ENCODE measurements at regions not wholly inside any gene's neighbourhood (a gene's known extent, or its start where the extent isn't known, plus 50 kb on each side); places are given as distances from the start of the nearest gene placed in this dataset.
A peak's percentile ranks its signal among the peaks of the same experiment; 100 is the strongest.
"Not testable (repeated sequence)": the region's sequence is repeated elsewhere in the genome, so short reads cannot be mapped to it uniquely, and the experiment has no call there.

GRCh38 chr17:77083531-77083930 lies 57.2 kb upstream of the SEC14L1 start:
- Histone ChIP-seq H3K27me3 (ENCODE audit: control insufficient read depth, insufficient read depth, low read length, poor library complexity, severe bottlenecking) (no peaks in the 10 kb centered on the region), H3K9me3 (ENCODE audit: control insufficient read depth, low read length) (no peaks in the 10 kb centered on the region), H3K27ac (ENCODE audit: insufficient read depth, low read depth, low read length, poor library complexity, severe bottlenecking) (no peak overlapping the region), H3K36me3 (ENCODE audit: control insufficient read depth, insufficient read depth, low read length) (no peaks in the 10 kb centered on the region), H3K4me1 (ENCODE audit: control insufficient read depth, insufficient read depth, low read length) (no peaks in the 10 kb centered on the region), H3K4me3 (ENCODE audit: insufficient read depth, low read depth, low read length) (no peak overlapping the region)
- WGBS, 2 experiments: 85 to 87% methylated on average over 5 of the region's 5 CpGs

- WGBS, 2 experiments: 91 to 92% methylated on average over 8 of the region's 8 CpGs
- Histone ChIP-seq H3K4me3 (ENCODE audit: insufficient read depth, low read depth, low read length) (no peak overlapping the region), H3K27ac (ENCODE audit: insufficient read depth, low read depth, low read length, poor library complexity, severe bottlenecking) (no peak overlapping the region), H3K36me3 (ENCODE audit: control insufficient read depth, insufficient read depth, low read length) (no peaks in the 10 kb centered on the region), H3K4me1 (ENCODE audit: control insufficient read depth, insufficient read depth, low read length) (no peaks in the 10 kb centered on the region), H3K27me3 (ENCODE audit: control insufficient read depth, insufficient read depth, low read length, poor library complexity, severe bottlenecking) (no peaks in the 10 kb centered on the region), H3K9me3 (ENCODE audit: control insufficient read depth, low read length) (no peaks in the 10 kb centered on the region)
Measured at GRCh38 chr17:77085926-77086432, 54.8 kb upstream of the SEC14L1 start.

GRCh38 chr17:77086433-77087010 lies 54.2 kb upstream of the SEC14L1 start:
- H3K4me1 ChIP-seq (ENCODE audit: control insufficient read depth, insufficient read depth, low read length): no peaks in the 10 kb centered on the region
- 31 to 32% methylated on average over 11 of the region's 11 CpGs for WGBS, 2 experiments
- no peak overlapping the region for H3K4me3 ChIP-seq (ENCODE audit: insufficient read depth, low read depth, low read length)
- H3K27me3 ChIP-seq (ENCODE audit: control insufficient read depth, insufficient read depth, low read length, poor library complexity, severe bottlenecking): no peaks in the 10 kb centered on the region
- H3K9me3 ChIP-seq (ENCODE audit: control insufficient read depth, low read length): no peaks in the 10 kb centered on the region
- H3K36me3 ChIP-seq (ENCODE audit: control insufficient read depth, insufficient read depth, low read length): no peaks in the 10 kb centered on the region
- no peak overlapping the region for H3K27ac ChIP-seq (ENCODE audit: insufficient read depth, low read depth, low read length, poor library complexity, severe bottlenecking)

- Histone ChIP-seq H3K27me3 (ENCODE audit: control insufficient read depth, insufficient read depth, low read length, poor library complexity, severe bottlenecking) (no peaks in the 10 kb centered on the region), H3K27ac (ENCODE audit: insufficient read depth, low read depth, low read length, poor library complexity, severe bottlenecking) (peak overlapping the region; percentile 16)
- 86% methylated on average over 16 of the region's 16 CpGs for WGBS, 2 experiments
Measured at GRCh38 chr17:77087650-77088454, 52.9 kb upstream of the SEC14L1 start.

GRCh38 chr17:77088455-77089123 lies 52.2 kb upstream of the SEC14L1 start:
- WGBS, 2 experiments: 43 to 44% methylated on average over 40 of the region's 40 CpGs
- no peaks in the 10 kb centered on the region for H3K36me3 ChIP-seq (ENCODE audit: control insufficient read depth, insufficient read depth, low read length)

More at GRCh38 chr17:77087650-77088454, 52.9 kb upstream of the SEC14L1 start:
- Histone ChIP-seq H3K9me3 (ENCODE audit: control insufficient read depth, low read length) (no peaks in the 10 kb centered on the region), H3K4me1 (ENCODE audit: control insufficient read depth, insufficient read depth, low read length) (no peaks in the 10 kb centered on the region), H3K4me3 (ENCODE audit: insufficient read depth, low read depth, low read length) (peak overlapping the region; percentile 74), H3K36me3 (ENCODE audit: control insufficient read depth, insufficient read depth, low read length) (no peaks in the 10 kb centered on the region)

GRCh38 chr17:77089124-77089490 lies 51.7 kb upstream of the SEC14L1 start:
- Histone ChIP-seq H3K27me3 (ENCODE audit: control insufficient read depth, insufficient read depth, low read length, poor library complexity, severe bottlenecking) (no peaks in the 10 kb centered on the region), H3K4me1 (ENCODE audit: control insufficient read depth, insufficient read depth, low read length) (no peaks in the 10 kb centered on the region), H3K36me3 (ENCODE audit: control insufficient read depth, insufficient read depth, low read length) (no peaks in the 10 kb centered on the region), H3K4me3 (ENCODE audit: insufficient read depth, low read depth, low read length) (peak overlapping the region; percentile 74), H3K27ac (ENCODE audit: insufficient read depth, low read depth, low read length, poor library complexity, severe bottlenecking) (peak overlapping the region; percentile 63), H3K9me3 (ENCODE audit: control insufficient read depth, low read length) (no peaks in the 10 kb centered on the region)
- 53% methylated on average over 6 of the region's 6 CpGs for WGBS, 2 experiments

More at GRCh38 chr17:77088455-77089123, 52.2 kb upstream of the SEC14L1 start:
- peak overlapping the region; percentile 74 for H3K4me3 ChIP-seq (ENCODE audit: insufficient read depth, low read depth, low read length)
- H3K27ac ChIP-seq (ENCODE audit: insufficient read depth, low read depth, low read length, poor library complexity, severe bottlenecking): peak overlapping the region; percentile 63
- no peaks in the 10 kb centered on the region for H3K4me1 ChIP-seq (ENCODE audit: control insufficient read depth, insufficient read depth, low read length)
- no peaks in the 10 kb centered on the region for H3K9me3 ChIP-seq (ENCODE audit: control insufficient read depth, low read length)
- H3K27me3 ChIP-seq (ENCODE audit: control insufficient read depth, insufficient read depth, low read length, poor library complexity, severe bottlenecking): no peaks in the 10 kb centered on the region

- H3K36me3 ChIP-seq (ENCODE audit: control insufficient read depth, insufficient read depth, low read length); H3K27me3 ChIP-seq (ENCODE audit: control insufficient read depth, insufficient read depth, low read length, poor library complexity, severe bottlenecking); H3K4me1 ChIP-seq (ENCODE audit: control insufficient read depth, insufficient read depth, low read length); H3K27ac ChIP-seq (ENCODE audit: insufficient read depth, low read depth, low read length, poor library complexity, severe bottlenecking); H3K9me3 ChIP-seq (ENCODE audit: control insufficient read depth, low read length); H3K4me3 ChIP-seq (ENCODE audit: insufficient read depth, low read depth, low read length): not testable (repeated sequence)
- WGBS, 2 experiments: 94% methylated on average over 10 of the region's 10 CpGs
Measured at GRCh38 chr17:77089949-77090348, 50.8 kb upstream of the SEC14L1 start.

GRCh38 chr17:77090476-77090875 lies 50.3 kb upstream of the SEC14L1 start:
- Histone ChIP-seq H3K4me1 (ENCODE audit: control insufficient read depth, insufficient read depth, low read length) (no peaks in the 10 kb centered on the region), H3K36me3 (ENCODE audit: control insufficient read depth, insufficient read depth, low read length) (no peaks in the 10 kb centered on the region), H3K9me3 (ENCODE audit: control insufficient read depth, low read length) (no peaks in the 10 kb centered on the region), H3K27me3 (ENCODE audit: control insufficient read depth, insufficient read depth, low read length, poor library complexity, severe bottlenecking) (no peaks in the 10 kb centered on the region), H3K27ac (ENCODE audit: insufficient read depth, low read depth, low read length, poor library complexity, severe bottlenecking) (no peak overlapping the region), H3K4me3 (ENCODE audit: insufficient read depth, low read depth, low read length) (no peak overlapping the region)
- WGBS, 2 experiments: 91 to 96% methylated on average over 5 of the region's 5 CpGs
